IMR-90 (cell line): ENCODE measurements at regions not wholly inside any gene's neighbourhood (a gene's known extent, or its start where the extent isn't known, plus 50 kb on each side); places are given as distances from the start of the nearest gene placed in this dataset.

Experiments used
- ATAC-seq: fragments of 200-7000 bp; cut with Tn5 transposase; 2 replicates; pipeline ENCODE4 v1.9.1; 2020; ENCODE audit warnings: low read depth, mild to moderate bottlenecking, moderate library complexity
- BruUV-seq: library from RNA; stranded (reverse); fragments of 400-500 nt; replicated peaks from 2 replicates; lab custom pipeline; 2021; lab: Mats Ljungman, UMichigan
- CTCF ChIA-PET: fragments of 300-600 bp; formaldehyde crosslinking; extraction: SDS; loops from one replicate; lab custom pipeline; 2021; ENCODE audit warnings: antibody characterized with exemption; lab: Yijun Ruan, JAX
- POLR2A ChIA-PET: fragments of 300-600 bp; sonication (Branson Sonifier 250); formaldehyde crosslinking; loops from one replicate; lab custom pipeline; 2022; ENCODE audit warnings: antibody characterized with exemption; ENCODE audit not compliant: unreplicated experiment; lab: Charles Lee
- DNase-seq: peaks from one replicate; pipeline ENCODE4 v3.0.0; 2013
- H2AFZ ChIP-seq: replicated peaks from 2 replicates; pipeline ENCODE3; 2013; ENCODE audit warnings: low read length, mild to moderate bottlenecking; ENCODE audit not compliant: poor library complexity
- H2AK5ac ChIP-seq: 2 replicates; pipeline ENCODE4 v1.6.1; 2013; ENCODE audit warnings: low read depth, low read length, inconsistent platforms
- H2AK9ac ChIP-seq: replicated peaks from 2 replicates; pipeline ENCODE3; 2013; ENCODE audit warnings: mild to moderate bottlenecking, low read depth, low read length, moderate library complexity; ENCODE audit not compliant: poor library complexity
- H2BK120ac ChIP-seq: 2 replicates; pipeline ENCODE4 v1.6.1; 2013; ENCODE audit warnings: low read depth, low read length, inconsistent platforms
- H2BK15ac ChIP-seq: 3 replicates; pipeline ENCODE4 v1.6.1; 2013; ENCODE audit warnings: low read depth, low read length, inconsistent platforms
- H2BK20ac ChIP-seq: 2 replicates; pipeline ENCODE4 v1.6.1; 2013; ENCODE audit warnings: low read depth, mild to moderate bottlenecking, inconsistent platforms, low read length, moderate library complexity
- H2BK5ac ChIP-seq: 2 replicates; pipeline ENCODE4 v1.6.1; 2013; ENCODE audit warnings: mild to moderate bottlenecking, low read depth, low read length, inconsistent platforms; ENCODE audit not compliant: poor library complexity, severe bottlenecking
- H3K14ac ChIP-seq: replicated peaks from 2 replicates; pipeline ENCODE4 v1.6.1; 2013; ENCODE audit warnings: low read depth, low read length, inconsistent platforms
- H3K18ac ChIP-seq: 2 replicates; pipeline ENCODE4 v1.6.1; 2013; ENCODE audit warnings: low read depth, low read length, control low read depth
- H3K23ac ChIP-seq: 2 replicates; pipeline ENCODE4 v1.6.1; 2013; ENCODE audit warnings: low read depth, low read length, inconsistent platforms
- H3K27ac ChIP-seq: 2 replicates; pipeline ENCODE4 v1.5.1; 2013; ENCODE audit warnings: mild to moderate bottlenecking, control low read depth, low read length; ENCODE audit not compliant: insufficient read depth
- H3K27me3 ChIP-seq: 2 replicates; pipeline ENCODE4 v1.6.1; 2013; ENCODE audit warnings: low read length; ENCODE audit not compliant: control insufficient read depth, insufficient read depth
- H3K36me3 ChIP-seq: 2 replicates; pipeline ENCODE4 v1.6.1; 2013; ENCODE audit warnings: low read length, mixed read lengths; ENCODE audit not compliant: control insufficient read depth, insufficient read depth
- H3K4ac ChIP-seq: 2 replicates; pipeline ENCODE4 v1.6.1; 2013; ENCODE audit warnings: low read depth, low read length, inconsistent platforms
- H3K4me1 ChIP-seq: 2 replicates; pipeline ENCODE4 v1.6.1; 2013; ENCODE audit warnings: low read length, mixed read lengths; ENCODE audit not compliant: control insufficient read depth, insufficient read depth
- H3K4me2 ChIP-seq: 2 replicates; pipeline ENCODE4 v1.6.1; 2013; ENCODE audit warnings: low read depth, mild to moderate bottlenecking, control low read depth, low read length, moderate library complexity
- H3K4me3 ChIP-seq: 2 replicates; pipeline ENCODE4 v1.5.1; 2013; ENCODE audit warnings: low read depth, mild to moderate bottlenecking, control low read depth, low read length, moderate library complexity; ENCODE audit not compliant: insufficient read depth
- H3K56ac ChIP-seq: 2 replicates; pipeline ENCODE4 v1.6.1; 2013; ENCODE audit warnings: low read length, inconsistent platforms; ENCODE audit not compliant: insufficient read depth; ENCODE audit errors: extremely low read depth
- H3K79me1 ChIP-seq, 2 experiments: 2 replicates each; pipeline ENCODE4 v1.6.1; 2013; ENCODE audit warnings: low read length in 2 of 2, inconsistent platforms in 1 of 2, low read depth in 1 of 2
- H3K9ac ChIP-seq: 2 replicates; pipeline ENCODE4 v1.6.1; 2013; ENCODE audit warnings: low read depth, low read length, control low read depth
- H3K9me1 ChIP-seq: 2 replicates; pipeline ENCODE4 v1.6.1; 2013; ENCODE audit warnings: low read length, inconsistent platforms; ENCODE audit not compliant: insufficient read depth
- H3K9me3 ChIP-seq: 2 replicates; pipeline ENCODE4 v1.6.1; 2013; ENCODE audit warnings: low read length; ENCODE audit not compliant: control insufficient read depth, insufficient read depth
- H4K20me1 ChIP-seq: 2 replicates; pipeline ENCODE4 v1.6.1; 2013; ENCODE audit warnings: low read length, inconsistent platforms; ENCODE audit not compliant: insufficient read depth
- H4K5ac ChIP-seq: 2 replicates; pipeline ENCODE4 v1.6.1; 2013; ENCODE audit warnings: mild to moderate bottlenecking, low read depth, low read length, control low read depth
- H4K8ac ChIP-seq, 2 experiments: 2 replicates each; pipeline ENCODE4 v1.6.1; 2013; ENCODE audit warnings: low read depth in 2 of 2, low read length in 2 of 2, control low read depth in 1 of 2, inconsistent platforms in 1 of 2
- H4K91ac ChIP-seq: 2 replicates; pipeline ENCODE4 v1.6.1; 2013; ENCODE audit warnings: low read depth, low read length, inconsistent platforms; ENCODE audit not compliant: insufficient read depth
- BHLHE40 ChIP-seq: fragments of 150-350 bp; IDR thresholded peaks from 2 replicates; pipeline ENCODE4 v1.6.1; 2016; ENCODE audit warnings: mild to moderate bottlenecking, low read depth, low read length
- CEBPB ChIP-seq: IDR thresholded peaks from 2 replicates; pipeline ENCODE4 v1.6.1; 2012; ENCODE audit warnings: low read depth, low read length, improper control_type of control experiment
- CHD1 ChIP-seq: IDR thresholded peaks from 2 replicates; pipeline ENCODE4 v1.6.1; 2012; ENCODE audit warnings: low read depth, low read length, improper control_type of control experiment
- FOS ChIP-seq: fragments of 150-350 bp; IDR thresholded peaks from 2 replicates; pipeline ENCODE4 v1.6.1; 2016; ENCODE audit warnings: low read depth, low read length
- MAZ ChIP-seq: IDR thresholded peaks from 2 replicates; pipeline ENCODE4 v1.6.1; 2012; ENCODE audit warnings: low read depth, mild to moderate bottlenecking, low read length, improper control_type of control experiment, moderate library complexity, borderline replicate concordance
- NFE2L2 ChIP-seq: fragments of 150-350 bp; IDR thresholded peaks from 2 replicates; pipeline ENCODE4 v1.6.1; 2016; ENCODE audit warnings: low read depth, mild to moderate bottlenecking, low read length
- POLR2A ChIP-seq: IDR thresholded peaks from 2 replicates; pipeline ENCODE4 v1.6.1; 2012; ENCODE audit warnings: mild to moderate bottlenecking, low read depth, low read length
- RAD21 ChIP-seq: IDR thresholded peaks from 2 replicates; pipeline ENCODE4 v1.6.1; 2012; ENCODE audit warnings: low read length, improper control_type of control experiment
- RCOR1 ChIP-seq: IDR thresholded peaks from 2 replicates; pipeline ENCODE4 v1.6.1; 2012; ENCODE audit warnings: mild to moderate bottlenecking, low read length, improper control_type of control experiment; ENCODE audit not compliant: insufficient replicate concordance
- RFX5 ChIP-seq: IDR thresholded peaks from 2 replicates; pipeline ENCODE4 v1.8.0; 2012; ENCODE audit warnings: low read depth, mild to moderate bottlenecking, low read length, moderate library complexity
- WGBS, 2 experiments: methylation state at CpG; one replicate each; pipeline versions ENCODE4 v1.1.5 to v1.1.7; 2013; ENCODE audit warnings: missing lambda C conversion rate in 2 of 2; ENCODE audit not compliant: insufficient read length in 1 of 2; ENCODE audit errors: extremely low coverage in 2 of 2; 5-methylcytosine and 5-hydroxymethylcytosine counted together
- dilution Hi-C: fragments of 300-500 bp; cut with HindIII; formaldehyde crosslinking; loops from one replicate; pipeline ENCODE4 v1.14.3; 2018; ENCODE audit warnings: low sequenced_read_pairs; ENCODE audit not compliant: unreplicated experiment
- in situ Hi-C: fragments of 300-500 bp; cut with MboI; formaldehyde crosslinking; loops from 3 replicates; pipeline ENCODE4 v1.14.3; 2019; ENCODE audit warnings: low sequenced_read_pairs, inconsistent platforms, mixed read lengths
- intact Hi-C: fragments of 100-400 bp; cut with micrococcal nuclease; formaldehyde crosslinking; loops from 2 replicates; pipeline ENCODE4 v1.10.0; 2022
- TF ChIP-seq, protein P1 (sequence below): conservative IDR thresholded peaks from 2 replicates; pipeline ENCODE4 v1.5.1; 2012; ENCODE audit warnings: mild to moderate bottlenecking, low read depth, low read length, improper control_type of control experiment
- TF ChIP-seq, protein P2 (sequence below): fragments of 150-350 bp; IDR thresholded peaks from 2 replicates; pipeline ENCODE4 v1.6.1; 2017; ENCODE audit warnings: mild to moderate bottlenecking, antibody characterized with exemption, low read length, low read depth
- TF ChIP-seq, protein P3 (sequence below): fragments of 150-350 bp; IDR thresholded peaks from 2 replicates; pipeline ENCODE4 v1.6.1; 2016; ENCODE audit warnings: low read depth, mild to moderate bottlenecking, low read length, moderate library complexity, borderline replicate concordance

DNA sequence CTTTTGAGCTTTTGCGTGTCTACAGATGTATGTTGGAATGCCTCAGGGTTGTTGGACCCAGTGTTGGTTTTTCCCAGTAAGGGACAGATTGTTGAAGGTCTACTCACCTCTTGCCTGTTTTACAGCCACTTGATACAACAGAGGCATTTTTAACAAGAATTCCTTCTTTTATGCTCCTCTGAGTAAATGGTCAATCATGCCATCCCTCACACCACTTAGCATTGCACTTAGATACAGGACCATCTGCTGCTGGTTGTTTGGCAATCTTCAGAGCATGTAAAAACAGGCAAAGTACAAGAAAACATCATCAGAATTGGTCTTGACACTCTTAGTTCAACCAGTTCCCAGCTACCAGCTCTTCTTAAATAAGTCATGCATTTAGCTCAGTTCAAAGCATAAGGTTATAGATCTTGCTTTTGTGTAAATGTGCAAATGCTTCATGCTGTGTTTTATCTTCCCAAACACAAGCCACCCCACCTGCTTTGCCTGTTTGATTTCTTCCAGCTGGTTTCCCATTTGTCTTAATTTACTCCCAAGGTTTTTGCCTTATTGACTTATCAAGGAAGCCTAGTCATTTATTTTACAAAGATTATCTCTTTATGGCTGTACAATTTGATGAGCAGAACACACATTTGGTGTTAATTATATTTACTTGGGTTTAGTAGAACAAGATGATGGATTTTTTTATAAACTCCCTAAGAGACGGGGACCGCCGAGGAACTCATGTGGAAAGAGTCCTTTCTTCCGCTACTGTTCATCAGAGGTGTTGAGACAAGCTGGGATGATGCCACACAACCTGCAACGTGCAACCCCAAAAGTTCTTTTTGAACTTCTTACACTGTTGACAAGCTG is 136.6 kb downstream of the AHR start:
- Histone ChIP-seq H2BK120ac (no peak overlapping the region), H2BK5ac (no peak overlapping the region), H3K4me2 (no peak overlapping the region), H3K4me1 (no peaks in the 10 kb centered on the region), H3K27me3 (no peaks in the 10 kb centered on the region), H3K27ac (no peak overlapping the region), H3K9ac (no peak overlapping the region), H3K4ac (no peak overlapping the region), H2BK15ac (no peak overlapping the region), H3K4me3 (no peak overlapping the region), H4K5ac (no peak overlapping the region), H3K14ac (no peak overlapping the region), H2AK9ac (no peak overlapping the region), H3K9me3 (no peaks in the 10 kb centered on the region), H2BK20ac (no peak overlapping the region), H3K9me1 (no peaks in the 10 kb centered on the region), H3K56ac (no peak overlapping the region), H3K36me3 (no peaks in the 10 kb centered on the region), H3K79me1 (no peaks in the 10 kb centered on the region), H2AFZ (no peak overlapping the region), H4K8ac (no peak overlapping the region), H4K91ac (no peak overlapping the region), H3K23ac (no peak overlapping the region), H3K18ac (no peak overlapping the region), H4K20me1 (no peaks in the 10 kb centered on the region), H2AK5ac (no peak overlapping the region)
- no CpG with 5 or more reads among the region's 6 CpGs for WGBS, 2 experiments
- dilution Hi-C loops (no loop called here), in situ Hi-C loops (no loop called here), intact Hi-C loops (no loop called here)
- ChIA-PET CTCF (interaction anchor here (2.2 kb wide), 1 partner anchor 16 kb away, joined by 5 read pairs; no protein-coding TSS in a partner anchor), POLR2A (no interaction called here)
- ATAC-seq (no peak), DNase-seq (no peak)
- BruUV-seq = no TSS peak
- TF ChIP-seq NFE2L2 (no peak), RFX5 (no peak), FOS (no peak), CEBPB (no peak), RAD21 (no peak), MAZ (no peak), POLR2A (no peak), CHD1 (no peak), BHLHE40 (no peak), RCOR1 (no peak)
- TF ChIP-seq, protein P1, sequence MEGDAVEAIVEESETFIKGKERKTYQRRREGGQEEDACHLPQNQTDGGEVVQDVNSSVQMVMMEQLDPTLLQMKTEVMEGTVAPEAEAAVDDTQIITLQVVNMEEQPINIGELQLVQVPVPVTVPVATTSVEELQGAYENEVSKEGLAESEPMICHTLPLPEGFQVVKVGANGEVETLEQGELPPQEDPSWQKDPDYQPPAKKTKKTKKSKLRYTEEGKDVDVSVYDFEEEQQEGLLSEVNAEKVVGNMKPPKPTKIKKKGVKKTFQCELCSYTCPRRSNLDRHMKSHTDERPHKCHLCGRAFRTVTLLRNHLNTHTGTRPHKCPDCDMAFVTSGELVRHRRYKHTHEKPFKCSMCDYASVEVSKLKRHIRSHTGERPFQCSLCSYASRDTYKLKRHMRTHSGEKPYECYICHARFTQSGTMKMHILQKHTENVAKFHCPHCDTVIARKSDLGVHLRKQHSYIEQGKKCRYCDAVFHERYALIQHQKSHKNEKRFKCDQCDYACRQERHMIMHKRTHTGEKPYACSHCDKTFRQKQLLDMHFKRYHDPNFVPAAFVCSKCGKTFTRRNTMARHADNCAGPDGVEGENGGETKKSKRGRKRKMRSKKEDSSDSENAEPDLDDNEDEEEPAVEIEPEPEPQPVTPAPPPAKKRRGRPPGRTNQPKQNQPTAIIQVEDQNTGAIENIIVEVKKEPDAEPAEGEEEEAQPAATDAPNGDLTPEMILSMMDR = no peak
- TF ChIP-seq, protein P2, sequence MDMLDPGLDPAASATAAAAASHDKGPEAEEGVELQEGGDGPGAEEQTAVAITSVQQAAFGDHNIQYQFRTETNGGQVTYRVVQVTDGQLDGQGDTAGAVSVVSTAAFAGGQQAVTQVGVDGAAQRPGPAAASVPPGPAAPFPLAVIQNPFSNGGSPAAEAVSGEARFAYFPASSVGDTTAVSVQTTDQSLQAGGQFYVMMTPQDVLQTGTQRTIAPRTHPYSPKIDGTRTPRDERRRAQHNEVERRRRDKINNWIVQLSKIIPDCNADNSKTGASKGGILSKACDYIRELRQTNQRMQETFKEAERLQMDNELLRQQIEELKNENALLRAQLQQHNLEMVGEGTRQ = no peak
- TF ChIP-seq, protein P3, sequence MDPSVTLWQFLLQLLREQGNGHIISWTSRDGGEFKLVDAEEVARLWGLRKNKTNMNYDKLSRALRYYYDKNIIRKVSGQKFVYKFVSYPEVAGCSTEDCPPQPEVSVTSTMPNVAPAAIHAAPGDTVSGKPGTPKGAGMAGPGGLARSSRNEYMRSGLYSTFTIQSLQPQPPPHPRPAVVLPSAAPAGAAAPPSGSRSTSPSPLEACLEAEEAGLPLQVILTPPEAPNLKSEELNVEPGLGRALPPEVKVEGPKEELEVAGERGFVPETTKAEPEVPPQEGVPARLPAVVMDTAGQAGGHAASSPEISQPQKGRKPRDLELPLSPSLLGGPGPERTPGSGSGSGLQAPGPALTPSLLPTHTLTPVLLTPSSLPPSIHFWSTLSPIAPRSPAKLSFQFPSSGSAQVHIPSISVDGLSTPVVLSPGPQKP = no peak
